ENCODE measurements at regions not wholly inside any gene's neighbourhood (a gene's known extent, or its start where the extent isn't known, plus 50 kb on each side); places are given as distances from the start of the nearest gene placed in this dataset.

- no peak for TF ChIP-seq CTCF (conservative IDR thresholded peaks at IDR 0.05; ENCODE audit: low read length)
- TF ChIP-seq EZH2phosphoT487 (IDR thresholded peaks at IDR 0.05; ENCODE audit: borderline replicate concordance): no peak
Observed at GRCh38 chr10:3222626-3223025, 50.0 kb upstream of the PITRM1 start.
